Spleen (tissue), 11 donors: ENCODE measurements at regions not wholly inside any gene's neighbourhood (a gene's known extent, or its start where the extent isn't known, plus 50 kb on each side); places are given as distances from the start of the nearest gene placed in this dataset.

Experiments
- DNase-seq: peaks from one replicate; pipeline ENCODE4 v3.0.0-alpha.2; 2020
- H3K27ac ChIP-seq, 8 donors: fragments of 200-600 bp; sonication (generic) in 7 of 8; 1 replicate in 4 of 8; 2 replicates in 4 of 8; pipeline versions ENCODE4 v1.5.0 to v1.8.0; 2016 to 2021; ENCODE audit warnings: inconsistent platforms in 4 of 8, mild to moderate bottlenecking in 4 of 8, moderate library complexity in 1 of 8
- H3K27me3 ChIP-seq, 7 donors: fragments of 200-600 bp; sonication (generic) in 6 of 7; replicated peaks in 1 of 7; 1 replicate in 4 of 7; 2 replicates in 3 of 7; pipeline versions ENCODE4 v1.5.0 to v1.8.0; 2016 to 2021; ENCODE audit warnings: inconsistent platforms in 3 of 7, mild to moderate bottlenecking in 1 of 7
- H3K36me3 ChIP-seq, 6 donors: fragments of 200-600 bp; sonication (generic) in 5 of 6; 1 replicate in 4 of 6; 2 replicates in 2 of 6; pipeline versions ENCODE4 v1.5.0 to v1.8.0; 2016 to 2021; ENCODE audit warnings: inconsistent platforms in 2 of 6
- H3K4me1 ChIP-seq, 6 donors: fragments of 200-600 bp; sonication (generic) in 5 of 6; 1 replicate in 3 of 6; 2 replicates in 3 of 6; pipeline versions ENCODE4 v1.5.0 to v1.8.0; 2016 to 2021; ENCODE audit warnings: inconsistent platforms in 3 of 6
- H3K4me3 ChIP-seq, 8 donors: fragments of 200-600 bp; sonication (generic) in 7 of 8; 1 replicate in 4 of 8; 2 replicates in 4 of 8; pipeline versions ENCODE4 v1.5.0 to v1.8.0; 2016 to 2021; ENCODE audit warnings: inconsistent platforms in 4 of 8, mild to moderate bottlenecking in 4 of 8, moderate library complexity in 2 of 8
- H3K9me3 ChIP-seq, 8 donors: fragments of 200-600 bp; sonication (generic) in 7 of 8; 1 replicate in 4 of 8; 2 replicates in 4 of 8; pipeline versions ENCODE4 v1.5.0 to v1.8.0; 2016 to 2021; ENCODE audit warnings: inconsistent platforms in 4 of 8
- CTCF ChIP-seq, 11 experiments: fragments of 200-600 bp in 7 of 11; fragments of 450-650 bp in 4 of 11; sonication (generic) in 4 of 11; IDR thresholded peaks in 8 of 11; conservative IDR thresholded peaks in 3 of 11; 1 replicate in 7 of 11; 2 replicates in 4 of 11; pipeline versions ENCODE4 v1.4.0 to v1.8.0; 2016 to 2021; ENCODE audit warnings: antibody characterized with exemption in 11 of 11, inconsistent platforms in 4 of 11, mild to moderate bottlenecking in 1 of 11
- POLR2A ChIP-seq, 3 donors: fragments of 450-650 bp; IDR thresholded peaks; one replicate each; pipeline ENCODE4 v1.5.1; 2017; ENCODE audit warnings: antibody characterized with exemption in 3 of 3, mild to moderate bottlenecking in 1 of 3
- POLR2AphosphoS5 ChIP-seq, 3 donors: sonication (generic); formaldehyde crosslinking; IDR thresholded peaks; one replicate each; pipeline ENCODE4 v1.5.1; 2017; ENCODE audit warnings: antibody characterized with exemption in 3 of 3
- WGBS, 5 donors: extraction: QIAGEN DNeasy Blood & Tissue Kit in 3 of 5; methylation state at CpG; one replicate each; pipeline versions ENCODE4 v1.1.5 to v1.1.7; 2013 to 2018; 5-methylcytosine and 5-hydroxymethylcytosine counted together
- intact Hi-C: fragments of 100-400 bp; cut with DNase I; formaldehyde crosslinking; loops from one replicate; pipeline ENCODE4 v1.15.0; 2023; ENCODE audit warnings: low total_unique reads
- donor health status: healthy with polysubstance abuse.
- donor health status: DM: no; HTN: no; CAD: no; lungs with moderate emphysema.
- donor health status: DM: no; HTN: no; CAD: no.
- donor health status: Bipolar disorder and iron deficiency.
- donor health status: healthy.
- donor health status: DM: no; HTN: no; CAD: no.
- donor health status: DM: yes; HTN: yes; CAD: no.

- peaks cover 0 to 29% (median 14%) of the 10 kb centered on the region in 8 donors for H3K9me3 ChIP-seq
- no peaks in the 10 kb centered on the region for H3K27me3 ChIP-seq
- no peak for DNase-seq
- TF ChIP-seq POLR2A (IDR thresholded peaks at IDR 0.05): no peak
- TF ChIP-seq CTCF (IDR thresholded peaks at IDR 0.05 in 8 of 11, conservative IDR thresholded peaks at IDR 0.05 in 3 of 11): no peak
- TF ChIP-seq POLR2AphosphoS5 (IDR thresholded peaks at IDR 0.05): no peak
- no peak overlapping the region for H3K4me3 ChIP-seq
- intact Hi-C loops: no loop called here
- H3K27ac ChIP-seq: no peak overlapping the region
- H3K4me1 ChIP-seq: no peaks in the 10 kb centered on the region
- WGBS, 5 donors: 82 to 91% (median 88%) methylated on average over 2 of the region's 2 CpGs
- no peaks in the 10 kb centered on the region for H3K36me3 ChIP-seq
Observed at GRCh38 chr11:107276077-107276476, 181.5 kb downstream of the CWF19L2 start.

- Histone ChIP-seq H3K4me1 (no peaks in the 10 kb centered on the region), H3K27ac (no peak overlapping the region), H3K27me3 (no peaks in the 10 kb centered on the region), H3K36me3 (no peaks in the 10 kb centered on the region), H3K4me3 (no peak overlapping the region), H3K9me3 (peaks cover 0 to 26% (median 11%) of the 10 kb centered on the region in 8 donors)
- DNase-seq: no peak
- TF ChIP-seq POLR2A (IDR thresholded peaks at IDR 0.05): no peak
- no peak for TF ChIP-seq POLR2AphosphoS5 (IDR thresholded peaks at IDR 0.05)
- no peak for TF ChIP-seq CTCF (IDR thresholded peaks at IDR 0.05 in 8 of 11, conservative IDR thresholded peaks at IDR 0.05 in 3 of 11)
- 81 to 93% (median 89%) methylated on average over 1 of the region's 1 CpG for WGBS, 5 donors
- intact Hi-C loops: no loop called here
Observed at GRCh38 chr11:107275632-107276031, 182.0 kb downstream of the CWF19L2 start.

GRCh38 chr11:107274138-107274537, 183.5 kb downstream of the CWF19L2 start:
- Histone ChIP-seq H3K4me1 (no peaks in the 10 kb centered on the region), H3K4me3 (no peak overlapping the region), H3K27ac (no peak overlapping the region), H3K36me3 (no peaks in the 10 kb centered on the region), H3K9me3 (peaks cover 0 to 13% (median 0%) of the 10 kb centered on the region in 8 donors), H3K27me3 (no peaks in the 10 kb centered on the region)
- TF ChIP-seq CTCF (IDR thresholded peaks at IDR 0.05 in 8 of 11, conservative IDR thresholded peaks at IDR 0.05 in 3 of 11) (no peak), POLR2A (IDR thresholded peaks at IDR 0.05) (no peak), POLR2AphosphoS5 (IDR thresholded peaks at IDR 0.05) (no peak)
- DNase-seq: no peak
- intact Hi-C loops: no loop called here
- 82 to 91% (median 84%) methylated on average over 4 of the region's 4 CpGs for WGBS, 5 donors

- WGBS, 5 donors: 73 to 87% (median 85%) methylated on average over 5 of the region's 5 CpGs
- intact Hi-C loops: no loop called here
- no peak for TF ChIP-seq POLR2A (IDR thresholded peaks at IDR 0.05)
Observed at GRCh38 chr11:107272561-107272960, 185.1 kb downstream of the CWF19L2 start.

GRCh38 chr11:107271425-107271824, 186.2 kb downstream of the CWF19L2 start:
- no peak for DNase-seq
- Histone ChIP-seq H3K9me3 (no peaks in the 10 kb centered on the region), H3K36me3 (no peaks in the 10 kb centered on the region), H3K4me3 (no peak overlapping the region), H3K27me3 (no peaks in the 10 kb centered on the region), H3K4me1 (no peaks in the 10 kb centered on the region), H3K27ac (no peak overlapping the region)
- 95 to 97% (median 95%) methylated on average over 7 of the region's 7 CpGs for WGBS, 5 donors
- TF ChIP-seq POLR2AphosphoS5 (IDR thresholded peaks at IDR 0.05): no peak
- TF ChIP-seq CTCF (IDR thresholded peaks at IDR 0.05 in 8 of 11, conservative IDR thresholded peaks at IDR 0.05 in 3 of 11): no peak
- TF ChIP-seq POLR2A (IDR thresholded peaks at IDR 0.05): no peak
- intact Hi-C loops: no loop called here

More at GRCh38 chr11:107272561-107272960, 185.1 kb downstream of the CWF19L2 start:
- Histone ChIP-seq H3K4me1 (no peaks in the 10 kb centered on the region), H3K9me3 (no peaks in the 10 kb centered on the region), H3K36me3 (no peaks in the 10 kb centered on the region), H3K27ac (no peak overlapping the region), H3K27me3 (no peaks in the 10 kb centered on the region), H3K4me3 (no peak overlapping the region)
- no peak for DNase-seq
